ENCODE measurements at regions not wholly inside any gene's neighbourhood (a gene's known extent, or its start where the extent isn't known, plus 50 kb on each side); places are given as distances from the start of the nearest gene placed in this dataset.

GRCh38 chr5:99369797-99370593, 441.2 kb upstream of the CHD1 start:
- Histone ChIP-seq H3K4ac (ENCODE audit: low read depth, low read length) (no peak overlapping the region), H3K9ac (ENCODE audit: extremely low read depth, insufficient read length, low read length) (no peak overlapping the region), H3K9me3 (ENCODE audit: control insufficient read depth, low read depth, low read length) (no peaks in the 10 kb centered on the region), H2BK5ac (ENCODE audit: insufficient read length, low read length) (no peak overlapping the region), H4K8ac (replicated peaks; ENCODE audit: insufficient read length, low read depth, low read length) (no peak overlapping the region), H3K27me3 (ENCODE audit: insufficient read depth, low read length) (no peaks in the 10 kb centered on the region), H3K56ac (ENCODE audit: insufficient read length, low read depth, low read length) (no peak overlapping the region), H3T11ph (ENCODE audit: low read length) (no peak overlapping the region), H3K4me2 (ENCODE audit: insufficient read depth, insufficient read length, low read length) (no peak overlapping the region), H3K14ac (ENCODE audit: insufficient read depth, low read length) (no peak overlapping the region), H3K23me2 (ENCODE audit: insufficient read length, low read depth, low read length, poor library complexity, severe bottlenecking) (no peaks in the 10 kb centered on the region), H2BK12ac (ENCODE audit: insufficient read length, low read depth, low read length) (no peak overlapping the region), H3K23ac (ENCODE audit: insufficient read length, low read depth, low read length) (no peak overlapping the region), H2BK15ac (ENCODE audit: low read depth, low read length) (no peak overlapping the region), H3K79me2 (ENCODE audit: insufficient read depth, low read length) (no peaks in the 10 kb centered on the region), H3K27ac (ENCODE audit: insufficient read length, low read depth, low read length) (no peak overlapping the region), H3K4me1 (ENCODE audit: insufficient read depth, low read length) (no peaks in the 10 kb centered on the region), H4K5ac (ENCODE audit: insufficient read length, low read depth, low read length) (no peak overlapping the region), H2BK20ac (ENCODE audit: low read depth, low read length, poor library complexity, severe bottlenecking) (no peak overlapping the region), H4K20me1 (ENCODE audit: control insufficient read depth, insufficient read depth, insufficient read length) (no peaks in the 10 kb centered on the region), H3K79me1 (ENCODE audit: insufficient read depth, low read depth, low read length, poor library complexity, severe bottlenecking) (no peaks in the 10 kb centered on the region), H2BK120ac (ENCODE audit: low read depth, low read length, poor library complexity, severe bottlenecking) (no peak overlapping the region), H2AFZ (ENCODE audit: low read length) (no peak overlapping the region), H4K91ac (ENCODE audit: insufficient read length, low read depth, low read length) (no peak overlapping the region), H3K18ac (ENCODE audit: insufficient read length, low read depth, low read length) (no peak overlapping the region), H2AK5ac (ENCODE audit: insufficient read length, low read length) (no peak overlapping the region)
- DNase-seq = no peak
- no peaks in the 10 kb centered on the region for H3K4me1 Mint-ChIP-seq
- no peak overlapping the region for H3K4me3 Mint-ChIP-seq
- H3K9me3 Mint-ChIP-seq = no peaks in the 10 kb centered on the region; a peak in 1 of 5 replicates
- TF ChIP-seq CTCF (conservative IDR thresholded peaks at IDR 0.05) = no peak
- H3K27ac Mint-ChIP-seq = no peak overlapping the region; a peak in 1 of 7 replicates
- WGBS (ENCODE audit: extremely low coverage, insufficient read length, low lambda C conversion rate) = no CpG with 5 or more reads among the region's 3 CpGs
- no peaks in the 10 kb centered on the region for H3K27me3 Mint-ChIP-seq (ENCODE audit: low read depth)
- no peaks in the 10 kb centered on the region for H3K36me3 Mint-ChIP-seq (ENCODE audit: insufficient read depth in 1 of 3, low read depth in 3 of 3)
